H1 (cell line): ENCODE measurements at regions not wholly inside any gene's neighbourhood (a gene's known extent, or its start where the extent isn't known, plus 50 kb on each side); places are given as distances from the start of the nearest gene placed in this dataset.

Source experiments
- CTCF ChIA-PET: fragments of 300-600 bp; sonication (Branson Sonifier 250); formaldehyde crosslinking; loops from one replicate; lab custom pipeline; 2021; ENCODE audit not compliant: partially characterized antibody; lab: Charles Lee
- POLR2A ChIA-PET: fragments of 300-600 bp; sonication (Branson Sonifier 250); formaldehyde crosslinking; loops from one replicate; lab custom pipeline; 2021; ENCODE audit warnings: inconsistent platforms; ENCODE audit not compliant: partially characterized antibody; lab: Charles Lee
- DNase-seq, 2 experiments: peaks; one replicate each; pipeline versions ENCODE4 v3.0.0 to v3.0.0-alpha.2; 2010 to 2022; ENCODE audit warnings: low spot score in 2 of 2, low read depth in 1 of 2, mixed read lengths in 1 of 2
- FAIRE-seq: peaks from 2 replicates; lab custom pipeline; 2011; peaks lifted over from hg19 to GRCh38; lab: Jason Lieb, UNC
- H2AFZ ChIP-seq: 2 replicates; pipeline ENCODE4 v1.8.1; 2012; ENCODE audit warnings: low read length, inconsistent platforms
- H2AK5ac ChIP-seq: 2 replicates; pipeline ENCODE4 v1.6.1; 2013; ENCODE audit warnings: low read depth, low read length
- H2BK120ac ChIP-seq: replicated peaks from 2 replicates; pipeline ENCODE3; 2013; ENCODE audit warnings: low read depth, low read length, inconsistent platforms
- H2BK12ac ChIP-seq: 2 replicates; pipeline ENCODE4 v1.6.1; 2013; ENCODE audit warnings: low read depth, low read length
- H2BK15ac ChIP-seq: 2 replicates; pipeline ENCODE4 v1.6.1; 2013; ENCODE audit warnings: low read length
- H2BK20ac ChIP-seq: 2 replicates; pipeline ENCODE4 v1.6.1; 2013; ENCODE audit warnings: low read length
- H2BK5ac ChIP-seq: 2 replicates; pipeline ENCODE4 v1.6.1; 2013; ENCODE audit warnings: low read depth, low read length
- H3K14ac ChIP-seq: 2 replicates; pipeline ENCODE4 v1.6.1; 2013; ENCODE audit warnings: inconsistent platforms; ENCODE audit not compliant: insufficient read length
- H3K18ac ChIP-seq: 2 replicates; pipeline ENCODE4 v1.6.1; 2013; ENCODE audit warnings: low read length; ENCODE audit errors: extremely low read depth
- H3K23ac ChIP-seq: 2 replicates; pipeline ENCODE4 v1.6.1; 2013; ENCODE audit warnings: inconsistent platforms; ENCODE audit not compliant: insufficient read length
- H3K23me2 ChIP-seq: 2 replicates; pipeline ENCODE4 v1.6.1; 2013; ENCODE audit warnings: low read depth, low read length
- H3K27ac ChIP-seq: 2 replicates; pipeline ENCODE4 v1.6.1; 2011; ENCODE audit warnings: low read depth, low read length, inconsistent platforms
- H3K27me3 ChIP-seq, 4 experiments: replicated peaks in 1 of 4; 1 replicate in 1 of 4; 2 replicates in 3 of 4; pipeline versions ENCODE4 v1.6.1 to v1.8.1; 2011 to 2013; ENCODE audit warnings: low read length in 3 of 4, mild to moderate bottlenecking in 3 of 4, inconsistent platforms in 2 of 4, mixed read lengths in 2 of 4, moderate library complexity in 1 of 4; ENCODE audit not compliant: control insufficient read depth in 3 of 4, insufficient read depth in 3 of 4; ENCODE audit errors: extremely low read depth in 1 of 4
- H3K36me3 ChIP-seq, 4 experiments: 2 replicates each; pipeline versions ENCODE4 v1.6.1 to v1.8.1; 2011 to 2013; ENCODE audit warnings: mild to moderate bottlenecking in 4 of 4, low read length in 3 of 4, moderate library complexity in 2 of 4, control low read depth in 1 of 4, inconsistent platforms in 1 of 4; ENCODE audit not compliant: insufficient read depth in 4 of 4, control insufficient read depth in 2 of 4
- H3K4ac ChIP-seq: replicated peaks from 2 replicates; pipeline ENCODE3; 2013; ENCODE audit warnings: low read length, low read depth, mixed read lengths, inconsistent platforms; ENCODE audit not compliant: insufficient read length
- H3K4me1 ChIP-seq, 4 experiments: replicated peaks in 1 of 4; 1 replicate in 1 of 4; 2 replicates in 3 of 4; pipeline versions ENCODE4 v1.6.1 to v1.8.1; 2011 to 2013; ENCODE audit warnings: low read length in 3 of 4, inconsistent platforms in 2 of 4, mixed read lengths in 1 of 4; ENCODE audit not compliant: insufficient read depth in 4 of 4, control insufficient read depth in 3 of 4
- H3K4me2 ChIP-seq, 2 experiments: 2 replicates each; pipeline versions ENCODE4 v1.6.1 to v1.8.1; 2011 to 2013; ENCODE audit warnings: low read depth in 2 of 2, low read length in 2 of 2, control low read depth in 1 of 2, inconsistent platforms in 1 of 2, mild to moderate bottlenecking in 1 of 2; ENCODE audit not compliant: insufficient read depth in 1 of 2
- H3K4me3 ChIP-seq, 4 experiments: fragments of 200-600, 300-600 bp in 1 of 4; sonication (generic), shearing (Covaris generic), sonication (Bioruptor Twin) in 1 of 4; 2 replicates each; pipeline versions ENCODE4 v1.5.1 to v1.8.1; 2011 to 2016; ENCODE audit warnings: low read length in 4 of 4, low read depth in 3 of 4, control low read depth in 2 of 4, inconsistent platforms in 2 of 4, mild to moderate bottlenecking in 2 of 4, mixed read lengths in 1 of 4, moderate library complexity in 1 of 4; ENCODE audit not compliant: insufficient read depth in 2 of 4; ENCODE audit errors: extremely low read depth in 1 of 4
- H3K56ac ChIP-seq: replicated peaks from 2 replicates; pipeline ENCODE3; 2013; ENCODE audit warnings: low read depth, mild to moderate bottlenecking, mixed read lengths, low read length, inconsistent platforms; ENCODE audit not compliant: insufficient read length
- H3K79me1 ChIP-seq: 2 replicates; pipeline ENCODE4 v1.6.1; 2013; ENCODE audit warnings: low read depth, low read length, control low read depth
- H3K79me2 ChIP-seq, 2 experiments: 2 replicates each; pipeline versions ENCODE4 v1.6.1 to v1.8.1; 2012 to 2013; ENCODE audit warnings: low read length in 2 of 2, mild to moderate bottlenecking in 2 of 2, inconsistent platforms in 1 of 2; ENCODE audit not compliant: insufficient read depth in 2 of 2, control insufficient read depth in 1 of 2
- H3K9ac ChIP-seq, 4 experiments: replicated peaks in 1 of 4; 1 replicate in 1 of 4; 2 replicates in 3 of 4; pipeline versions ENCODE4 v1.6.1 to v1.8.1; 2011 to 2013; ENCODE audit warnings: low read depth in 3 of 4, low read length in 3 of 4, control low read depth in 2 of 4, mild to moderate bottlenecking in 2 of 4, moderate library complexity in 2 of 4, inconsistent platforms in 1 of 4; ENCODE audit errors: extremely low read depth in 1 of 4
- H3K9me3 ChIP-seq, 2 experiments: 2 replicates each; pipeline versions ENCODE4 v1.6.1 to v1.8.1; 2012 to 2013; ENCODE audit warnings: mild to moderate bottlenecking in 2 of 2, moderate library complexity in 2 of 2, control low read depth in 1 of 2, inconsistent platforms in 1 of 2, low read depth in 1 of 2, low read length in 1 of 2, mixed read lengths in 1 of 2; ENCODE audit not compliant: insufficient read depth in 2 of 2
- H4K20me1 ChIP-seq, 2 experiments: replicated peaks in 1 of 2; 2 replicates each; pipeline versions ENCODE3 to v1.8.1; 2011 to 2013; ENCODE audit warnings: inconsistent platforms in 2 of 2, low read length in 2 of 2, mild to moderate bottlenecking in 1 of 2; ENCODE audit not compliant: insufficient read depth in 2 of 2, control insufficient read depth in 1 of 2
- H4K5ac ChIP-seq: 2 replicates; pipeline ENCODE4 v1.6.1; 2013; ENCODE audit warnings: low read length, low read depth, mixed read lengths, inconsistent platforms; ENCODE audit not compliant: insufficient read length
- H4K8ac ChIP-seq: 2 replicates; pipeline ENCODE4 v1.8.0; 2013; ENCODE audit warnings: mild to moderate bottlenecking, moderate library complexity, low read length, inconsistent platforms; ENCODE audit not compliant: insufficient read depth; ENCODE audit errors: extremely low read depth
- H4K91ac ChIP-seq: replicated peaks from 2 replicates; pipeline ENCODE3; 2013; ENCODE audit warnings: low read length, mixed read lengths, inconsistent platforms; ENCODE audit not compliant: insufficient read length
- BRCA1 ChIP-seq: IDR thresholded peaks from 2 replicates; pipeline ENCODE4 v1.6.1; 2012; ENCODE audit warnings: low read depth, low read length, improper control_type of control experiment
- CHD2 ChIP-seq: IDR thresholded peaks from 2 replicates; pipeline ENCODE4 v1.6.1; 2012; ENCODE audit warnings: low read length, improper control_type of control experiment
- CREB1 ChIP-seq: IDR thresholded peaks from 2 replicates; pipeline ENCODE4 v1.6.1; 2012; ENCODE audit warnings: inconsistent platforms
- EGR1 ChIP-seq: IDR thresholded peaks from 2 replicates; pipeline ENCODE4 v1.6.1; 2011; ENCODE audit warnings: low read depth, low read length, borderline replicate concordance
- EZH2 ChIP-seq: fragments of 200-600 bp; sonication (generic); IDR thresholded peaks from 2 replicates; pipeline ENCODE4 v1.7.1; 2012; ENCODE audit warnings: low read depth, mild to moderate bottlenecking, moderate library complexity, low read length, inconsistent platforms; ENCODE audit not compliant: severe bottlenecking
- GABPA ChIP-seq: IDR thresholded peaks from 2 replicates; pipeline ENCODE4 v1.6.1; 2011; ENCODE audit warnings: mild to moderate bottlenecking, low read length, moderate library complexity, borderline replicate concordance; ENCODE audit not compliant: insufficient read depth
- HDAC2 ChIP-seq, 2 experiments: fragments of 300-600 bp in 1 of 2; sonication (generic) in 1 of 2; IDR thresholded peaks; 2 replicates each; pipeline ENCODE4 v1.6.1; 2011 to 2012; ENCODE audit warnings: low read depth in 2 of 2, low read length in 2 of 2, mild to moderate bottlenecking in 2 of 2, moderate library complexity in 2 of 2, borderline replicate concordance in 1 of 2, inconsistent platforms in 1 of 2
- POU5F1 ChIP-seq: IDR thresholded peaks from 2 replicates; pipeline ENCODE4 v1.6.1; 2011; ENCODE audit warnings: low read depth, mild to moderate bottlenecking, low read length, moderate library complexity
- RNF2 ChIP-seq: fragments of 200-900, 300-1000 bp; sonication (generic); IDR thresholded peaks from 2 replicates; pipeline ENCODE4 v1.7.1; 2016; ENCODE audit warnings: borderline replicate concordance, low read depth, mild to moderate bottlenecking, antibody characterized with exemption, low read length; ENCODE audit not compliant: poor library complexity, severe bottlenecking; ENCODE audit errors: missing control alignments
- RXRA ChIP-seq: IDR thresholded peaks from 2 replicates; pipeline ENCODE4 v1.6.1; 2011; ENCODE audit warnings: low read depth, mild to moderate bottlenecking, low read length, moderate library complexity; ENCODE audit not compliant: insufficient read depth
- SP2 ChIP-seq: IDR thresholded peaks from 2 replicates; pipeline ENCODE4 v1.6.1; 2012; ENCODE audit warnings: mild to moderate bottlenecking, low read length, inconsistent platforms
- TBP ChIP-seq: IDR thresholded peaks from 2 replicates; pipeline ENCODE4 v1.6.1; 2011; ENCODE audit warnings: low read depth, low read length, improper control_type of control experiment
- TEAD4 ChIP-seq: IDR thresholded peaks from 2 replicates; pipeline ENCODE4 v1.6.1; 2012; ENCODE audit warnings: low read depth, low read length, inconsistent platforms, mixed read lengths
- WGBS, 2 experiments: shearing (Covaris generic) in 1 of 2; methylation state at CpG; one replicate each; pipeline versions ENCODE4 v1.1.6 to v1.1.7; 2013 to 2015; ENCODE audit warnings: low lambda C conversion rate in 2 of 2, mixed read lengths in 2 of 2, inconsistent platforms in 1 of 2, low coverage in 1 of 2, missing lambda C conversion rate in 1 of 2; ENCODE audit not compliant: insufficient replicate concordance in 2 of 2, insufficient coverage in 1 of 2, insufficient read length in 1 of 2; ENCODE audit errors: extremely low coverage in 1 of 2, missing lambda C conversion rate in 1 of 2; 5-methylcytosine and 5-hydroxymethylcytosine counted together

- ChIA-PET POLR2A (no interaction called here), CTCF (interaction anchor here (1.0 to 1.2 kb wide), 2 partner anchors 20 to 967 kb away, joined by 3 to 4 read pairs; no protein-coding TSS in a partner anchor)
- no peak overlapping the region for H3K4me2 ChIP-seq
- H2AK5ac ChIP-seq, result no peak overlapping the region
- no peaks in the 10 kb centered on the region for H4K20me1 ChIP-seq
- DNase-seq (no peak), FAIRE-seq (no peak)
- H3K4me3 ChIP-seq, result no peak overlapping the region
- no peak overlapping the region for H3K27ac ChIP-seq
- 87% methylated on average over 6 of the region's 6 CpGs; no CpG with 5 or more reads in 1 of the 2 experiments for WGBS, 2 experiments
- TF ChIP-seq TBP (no peak), EZH2 (no peak), CREB1 (no peak), SP2 (no peak), RXRA (no peak), CHD2 (no peak), TEAD4 (no peak), HDAC2 (IDR thresholded peaks at IDR 0.05; ENCODE audit: borderline replicate concordance in 1 of 2, low read depth in 2 of 2, low read length in 2 of 2) (no peak), BRCA1 (no peak), RNF2 (no peak), POU5F1 (no peak), EGR1 (no peak), GABPA (no peak)
- no peaks in the 10 kb centered on the region for H3K23me2 ChIP-seq
- H3K9ac ChIP-seq, result no peak overlapping the region
- no peaks in the 10 kb centered on the region for H3K4me1 ChIP-seq
- H3K56ac ChIP-seq, result no peak overlapping the region
- H3K4ac ChIP-seq, result no peak overlapping the region
- H3K14ac ChIP-seq, result no peak overlapping the region
- no peaks in the 10 kb centered on the region for H3K79me1 ChIP-seq
- no peaks in the 10 kb centered on the region for H3K36me3 ChIP-seq
- H2BK20ac ChIP-seq, result no peak overlapping the region
- no peak overlapping the region for H2BK15ac ChIP-seq
- no peak overlapping the region for H4K91ac ChIP-seq
- H2BK120ac ChIP-seq, result no peak overlapping the region
- H4K5ac ChIP-seq, result no peak overlapping the region
- no peak overlapping the region for H2BK12ac ChIP-seq
- H2AFZ ChIP-seq, result no peak overlapping the region
- no peaks in the 10 kb centered on the region for H3K27me3 ChIP-seq
- H4K8ac ChIP-seq, result no peak overlapping the region
- no peaks in the 10 kb centered on the region for H3K9me3 ChIP-seq
- H3K79me2 ChIP-seq, result no peaks in the 10 kb centered on the region
- H3K23ac ChIP-seq, result no peak overlapping the region
- H2BK5ac ChIP-seq, result no peak overlapping the region
- no peak overlapping the region for H3K18ac ChIP-seq
Measured at GRCh38 chr2:144097440-144098225, 422.3 kb downstream of the ZEB2 start.
